ENCODE measurements at regions not wholly inside any gene's neighbourhood (a gene's known extent, or its start where the extent isn't known, plus 50 kb on each side); places are given as distances from the start of the nearest gene placed in this dataset.

- ATAC-seq (ENCODE audit: low read depth) (no peak), DNase-seq (no peak)
- H3K4me1 Mint-ChIP-seq = peaks cover 51% of the 10 kb centered on the region
- H3K4me3 Mint-ChIP-seq = peak overlapping the region; percentile 52
- TF ChIP-seq, protein P1, sequence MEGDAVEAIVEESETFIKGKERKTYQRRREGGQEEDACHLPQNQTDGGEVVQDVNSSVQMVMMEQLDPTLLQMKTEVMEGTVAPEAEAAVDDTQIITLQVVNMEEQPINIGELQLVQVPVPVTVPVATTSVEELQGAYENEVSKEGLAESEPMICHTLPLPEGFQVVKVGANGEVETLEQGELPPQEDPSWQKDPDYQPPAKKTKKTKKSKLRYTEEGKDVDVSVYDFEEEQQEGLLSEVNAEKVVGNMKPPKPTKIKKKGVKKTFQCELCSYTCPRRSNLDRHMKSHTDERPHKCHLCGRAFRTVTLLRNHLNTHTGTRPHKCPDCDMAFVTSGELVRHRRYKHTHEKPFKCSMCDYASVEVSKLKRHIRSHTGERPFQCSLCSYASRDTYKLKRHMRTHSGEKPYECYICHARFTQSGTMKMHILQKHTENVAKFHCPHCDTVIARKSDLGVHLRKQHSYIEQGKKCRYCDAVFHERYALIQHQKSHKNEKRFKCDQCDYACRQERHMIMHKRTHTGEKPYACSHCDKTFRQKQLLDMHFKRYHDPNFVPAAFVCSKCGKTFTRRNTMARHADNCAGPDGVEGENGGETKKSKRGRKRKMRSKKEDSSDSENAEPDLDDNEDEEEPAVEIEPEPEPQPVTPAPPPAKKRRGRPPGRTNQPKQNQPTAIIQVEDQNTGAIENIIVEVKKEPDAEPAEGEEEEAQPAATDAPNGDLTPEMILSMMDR (IDR thresholded peaks at IDR 0.05) = no peak
- peak overlapping the region; percentile 93 for H3K27ac Mint-ChIP-seq
- ChIA-PET POLR2A (interaction anchor here (0.6 to 4.9 kb wide), 37 partner anchors 9 to 187 kb away, joined by 3 to 96 read pairs (median 7); partner anchors contain the start of genes ARF6 and NEMF), CTCF (interaction anchor here (0.9 to 2.1 kb wide), 16 partner anchors 12 to 178 kb away, joined by 3 to 10 read pairs (median 4); no protein-coding TSS in a partner anchor)
- H3K36me3 Mint-ChIP-seq (ENCODE audit: low read depth) = peaks cover 56% of the 10 kb centered on the region
- intact Hi-C loops (cut with micrococcal nuclease) = loop anchor here (2.0 kb wide), 2 partner anchors 16 to 146 kb away; partner anchors contain the start of gene ARF6
- no peaks in the 10 kb centered on the region for H3K9me3 Mint-ChIP-seq
- no peaks in the 10 kb centered on the region for H3K27me3 Mint-ChIP-seq
Observed at GRCh38 chr14:50039120-50039517, 77.3 kb downstream of the VCPKMT start.

GRCh38 chr14:50039734-50040400 is 76.5 kb downstream of the VCPKMT start:
- CTCF ChIA-PET = interaction anchor here (1.0 to 2.1 kb wide), 4 partner anchors 12 to 179 kb away, joined by 3 to 10 read pairs (median 4); partner anchors contain the start of gene ARF6
- peaks cover 57% of the 10 kb centered on the region for H3K4me1 Mint-ChIP-seq
- peak overlapping the region; percentile 93 for H3K27ac Mint-ChIP-seq
- TF ChIP-seq, protein P1 (IDR thresholded peaks at IDR 0.05) = no peak
- ATAC-seq (ENCODE audit: low read depth) (no peak), DNase-seq (no peak)
- POLR2A ChIA-PET = interaction anchor here (0.9 to 3.9 kb wide), 16 partner anchors 8 to 187 kb away, joined by 3 to 96 read pairs (median 7); partner anchors contain the start of genes ARF6 and NEMF
- intact Hi-C loops (cut with micrococcal nuclease) = loop anchor here (2.0 to 10.0 kb wide), 3 partner anchors 17 to 495 kb away; partner anchors contain the start of genes ARF6 and MAP4K5
- H3K27me3 Mint-ChIP-seq = no peaks in the 10 kb centered on the region
- H3K9me3 Mint-ChIP-seq = no peaks in the 10 kb centered on the region
- H3K36me3 Mint-ChIP-seq (ENCODE audit: low read depth) = peaks cover 51% of the 10 kb centered on the region
- H3K4me3 Mint-ChIP-seq = peak overlapping the region; percentile 70

GRCh38 chr14:50040401-50040775 is 76.0 kb downstream of the VCPKMT start:
- H3K27me3 Mint-ChIP-seq = no peaks in the 10 kb centered on the region
- POLR2A ChIA-PET = interaction anchor here (0.6 to 3.9 kb wide), 15 partner anchors 16 to 188 kb away, joined by 3 to 96 read pairs (median 5); partner anchors contain the start of gene NEMF
- peak overlapping the region; percentile 93 for H3K27ac Mint-ChIP-seq
- CTCF ChIA-PET = interaction anchor here (1.0 to 1.5 kb wide), 2 partner anchors 64 to 148 kb away, joined by 3 to 4 read pairs; partner anchors contain the start of gene ARF6
- peaks cover 55% of the 10 kb centered on the region for H3K36me3 Mint-ChIP-seq (ENCODE audit: low read depth)
- DNase-seq (no peak), ATAC-seq (ENCODE audit: low read depth) (peak; percentile 59)
- intact Hi-C loops (cut with micrococcal nuclease) = loop anchor here (10.0 kb wide), 1 partner anchor 494 kb away; the partner anchor contains the start of gene MAP4K5
- H3K4me3 Mint-ChIP-seq = peak overlapping the region; percentile 70
- no peaks in the 10 kb centered on the region for H3K9me3 Mint-ChIP-seq
- peaks cover 62% of the 10 kb centered on the region for H3K4me1 Mint-ChIP-seq
- TF ChIP-seq, protein P1 (IDR thresholded peaks at IDR 0.05) = no peak

DNA sequence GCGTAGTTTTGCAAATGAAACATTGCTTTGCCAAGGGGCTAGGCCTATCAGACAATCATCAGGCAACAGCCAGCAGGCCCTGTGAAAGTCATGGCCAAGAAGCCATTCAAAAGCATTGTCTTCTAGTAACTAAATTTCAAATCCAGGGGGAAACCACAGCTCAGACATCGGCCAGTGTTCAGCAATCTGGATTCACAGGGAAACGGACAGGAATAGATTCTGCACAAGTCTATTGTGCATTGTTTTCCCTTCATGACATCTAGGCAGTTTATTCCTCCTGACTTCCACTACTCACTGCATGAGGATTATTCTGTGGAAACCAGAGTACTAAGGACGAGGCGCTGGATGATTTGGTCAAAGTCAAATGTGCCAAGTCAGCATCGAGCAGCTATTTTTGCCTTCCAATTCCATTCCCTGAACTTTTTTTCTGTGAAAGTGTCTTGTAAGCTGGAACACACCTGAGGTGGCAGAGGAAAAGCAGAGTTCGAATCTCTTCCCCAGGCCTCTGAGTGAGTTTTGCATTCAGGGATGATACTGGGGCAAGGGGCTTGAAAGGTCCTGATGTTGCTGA is 75.4 kb downstream of the VCPKMT start:
- CTCF ChIA-PET = interaction anchor here (1.0 to 1.5 kb wide), 2 partner anchors 64 to 149 kb away, joined by 3 to 4 read pairs; partner anchors contain the start of gene ARF6
- POLR2A ChIA-PET = interaction anchor here (0.6 to 3.9 kb wide), 15 partner anchors 21 to 189 kb away, joined by 3 to 96 read pairs (median 5); partner anchors contain the start of gene NEMF
- ATAC-seq (ENCODE audit: low read depth) (no peak), DNase-seq (no peak)
- Mint-ChIP-seq H3K4me1 (peaks cover 68% of the 10 kb centered on the region), H3K4me3 (peak overlapping the region; percentile 11), H3K36me3 (ENCODE audit: low read depth) (peaks cover 59% of the 10 kb centered on the region), H3K9me3 (no peaks in the 10 kb centered on the region), H3K27ac (peak overlapping the region; percentile 93), H3K27me3 (no peaks in the 10 kb centered on the region)
- intact Hi-C loops (cut with micrococcal nuclease) = loop anchor here (10.0 kb wide), 1 partner anchor 494 kb away; the partner anchor contains the start of gene MAP4K5
- TF ChIP-seq, protein P1 (IDR thresholded peaks at IDR 0.05) = no peak
